ENCODE measurements at regions not wholly inside any gene's neighbourhood (a gene's known extent, or its start where the extent isn't known, plus 50 kb on each side); places are given as distances from the start of the nearest gene placed in this dataset. TPM values are rescaled to one million over a fixed set of nuclear protein-coding genes. Genes with fewer than 3 reads are reported as not detected.

- no peak for DNase-seq (ENCODE audit: low read depth)
Measured at GRCh38 chr22:25514436-25515180, 49.9 kb upstream of the GRK3 start.

Small RNAs in the stretch of these regions (microRNA-seq; reads per million reads assigned to microRNA genes)
- not detected for gene MIR6817

Measured in myocyte (in vitro differentiated cells).